Testis (tissue), 2 donors: ENCODE measurements at regions not wholly inside any gene's neighbourhood (a gene's known extent, or its start where the extent isn't known, plus 50 kb on each side); places are given as distances from the start of the nearest gene placed in this dataset.

Source experiments
- DNase-seq: peaks from one replicate; pipeline ENCODE4 v3.0.0-alpha.2; 2019
- H3K27ac ChIP-seq, 2 donors: fragments of 200-600 bp; sonication (generic); one replicate each; pipeline ENCODE4 v1.5.1; 2019
- H3K27me3 ChIP-seq: fragments of 200-600 bp; sonication (generic); one replicate; pipeline ENCODE4 v1.5.1; 2019
- H3K36me3 ChIP-seq: fragments of 200-600 bp; sonication (generic); one replicate; pipeline ENCODE4 v1.5.1; 2017; ENCODE audit warnings: low read depth; ENCODE audit errors: missing control alignments
- H3K4me1 ChIP-seq: fragments of 200-600 bp; sonication (generic); one replicate; pipeline ENCODE4 v1.5.1; 2019
- H3K4me3 ChIP-seq, 2 donors: fragments of 200-600 bp; sonication (generic); one replicate each; pipeline ENCODE4 v1.5.1; 2017 to 2019
- H3K9me3 ChIP-seq: fragments of 200-600 bp; sonication (generic); one replicate; pipeline ENCODE4 v1.5.1; 2017
- POLR2A ChIP-seq: fragments of 450-650 bp; IDR thresholded peaks from one replicate; pipeline ENCODE4 v1.6.1; 2017; ENCODE audit warnings: antibody characterized with exemption, mild to moderate bottlenecking, moderate library complexity
- WGBS, 2 donors: methylation state at CpG; one replicate each; pipeline ENCODE4 v1.1.5; 2018; 5-methylcytosine and 5-hydroxymethylcytosine counted together
- intact Hi-C: fragments of 100-400 bp; cut with DNase I; formaldehyde crosslinking; loops from one replicate; pipeline ENCODE4 v1.15.1; 2023; ENCODE audit warnings: low total_unique reads
- TF ChIP-seq, protein P1 (sequence below), 3 experiments: fragments of 450-650 bp in 2 of 3; fragments of 200-600 bp in 1 of 3; sonication (generic) in 1 of 3; IDR thresholded peaks; one replicate each; pipeline ENCODE4 v1.5.1; 2016 to 2019; ENCODE audit warnings: antibody characterized with exemption in 3 of 3, mild to moderate bottlenecking in 2 of 3, moderate library complexity in 1 of 3

GRCh38 chr6:142566628-142567396 is 265.0 kb downstream of the ADGRG6 start:
- 46 to 47% methylated on average over 10 of the region's 10 CpGs for WGBS, 2 donors
- Histone ChIP-seq H3K9me3 (no peaks in the 10 kb centered on the region), H3K36me3 (no peaks in the 10 kb centered on the region), H3K4me1 (no peaks in the 10 kb centered on the region), H3K27me3 (no peaks in the 10 kb centered on the region), H3K4me3 (no peak overlapping the region), H3K27ac (no peak overlapping the region)
- peak; percentile 80 for DNase-seq
- TF ChIP-seq, protein P1, sequence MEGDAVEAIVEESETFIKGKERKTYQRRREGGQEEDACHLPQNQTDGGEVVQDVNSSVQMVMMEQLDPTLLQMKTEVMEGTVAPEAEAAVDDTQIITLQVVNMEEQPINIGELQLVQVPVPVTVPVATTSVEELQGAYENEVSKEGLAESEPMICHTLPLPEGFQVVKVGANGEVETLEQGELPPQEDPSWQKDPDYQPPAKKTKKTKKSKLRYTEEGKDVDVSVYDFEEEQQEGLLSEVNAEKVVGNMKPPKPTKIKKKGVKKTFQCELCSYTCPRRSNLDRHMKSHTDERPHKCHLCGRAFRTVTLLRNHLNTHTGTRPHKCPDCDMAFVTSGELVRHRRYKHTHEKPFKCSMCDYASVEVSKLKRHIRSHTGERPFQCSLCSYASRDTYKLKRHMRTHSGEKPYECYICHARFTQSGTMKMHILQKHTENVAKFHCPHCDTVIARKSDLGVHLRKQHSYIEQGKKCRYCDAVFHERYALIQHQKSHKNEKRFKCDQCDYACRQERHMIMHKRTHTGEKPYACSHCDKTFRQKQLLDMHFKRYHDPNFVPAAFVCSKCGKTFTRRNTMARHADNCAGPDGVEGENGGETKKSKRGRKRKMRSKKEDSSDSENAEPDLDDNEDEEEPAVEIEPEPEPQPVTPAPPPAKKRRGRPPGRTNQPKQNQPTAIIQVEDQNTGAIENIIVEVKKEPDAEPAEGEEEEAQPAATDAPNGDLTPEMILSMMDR (IDR thresholded peaks at IDR 0.05): peak; percentile 61 to 88 (median 80)
- TF ChIP-seq POLR2A: no peak
- intact Hi-C loops: no loop called here

- no peak for DNase-seq
- no peak overlapping the region for H3K4me3 ChIP-seq
- intact Hi-C loops: no loop called here
- H3K4me1 ChIP-seq: no peaks in the 10 kb centered on the region
- no peak overlapping the region for H3K27ac ChIP-seq
- H3K27me3 ChIP-seq: no peaks in the 10 kb centered on the region
- no peaks in the 10 kb centered on the region for H3K36me3 ChIP-seq
- no peaks in the 10 kb centered on the region for H3K9me3 ChIP-seq
- TF ChIP-seq, protein P1 (IDR thresholded peaks at IDR 0.05): no peak
- TF ChIP-seq POLR2A: no peak
- 43 to 50% methylated on average over 3 of the region's 3 CpGs for WGBS, 2 donors
Measured at GRCh38 chr6:142567461-142567860, 265.7 kb downstream of the ADGRG6 start.

DNA sequence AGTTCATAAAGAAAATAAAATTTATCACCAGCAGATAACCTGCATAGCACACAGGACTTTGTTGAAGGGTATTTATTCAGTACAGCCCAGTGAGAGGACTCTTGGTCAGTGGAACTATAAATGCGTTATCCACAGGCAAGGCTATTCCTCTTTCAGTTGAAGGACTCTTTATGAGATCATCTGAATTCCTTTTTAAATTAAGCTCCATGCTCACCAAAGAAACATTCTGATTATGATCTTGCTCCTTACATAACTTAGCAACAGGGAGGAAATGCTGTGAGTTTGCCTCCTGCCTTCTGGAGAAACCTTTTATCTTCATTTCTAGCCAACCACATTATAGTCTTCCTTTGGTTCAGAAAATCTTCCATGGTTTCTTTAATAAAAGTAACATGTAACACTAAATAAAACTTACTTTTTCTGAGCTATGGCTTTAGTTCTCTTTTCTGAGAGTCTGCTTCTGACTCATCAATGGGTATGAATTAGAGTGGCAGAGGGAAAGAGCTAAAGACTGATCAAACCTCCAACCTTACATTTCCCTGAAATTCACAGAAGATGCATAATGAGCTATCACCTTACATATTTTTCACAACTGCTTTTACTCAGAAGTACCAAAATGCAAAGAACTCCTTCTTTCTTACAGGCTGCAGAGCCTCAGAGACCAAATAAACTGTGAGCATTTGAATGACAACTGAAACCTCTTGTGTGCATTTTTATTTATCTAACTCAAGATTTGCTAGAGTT is 267.2 kb downstream of the ADGRG6 start:
- intact Hi-C loops: no loop called here
- H3K27ac ChIP-seq: no peak overlapping the region
- 63 to 93% methylated on average over 1 of the region's 1 CpG for WGBS, 2 donors

GRCh38 chr6:142569676-142570075 is 267.9 kb downstream of the ADGRG6 start:
- Histone ChIP-seq H3K4me1 (no peaks in the 10 kb centered on the region), H3K4me3 (no peak overlapping the region), H3K9me3 (no peaks in the 10 kb centered on the region), H3K27ac (no peak overlapping the region), H3K36me3 (no peaks in the 10 kb centered on the region), H3K27me3 (no peaks in the 10 kb centered on the region)
- WGBS, 2 donors: 38 to 41% methylated on average over 1 of the region's 1 CpG
- intact Hi-C loops: no loop called here
- no peak for TF ChIP-seq POLR2A
- TF ChIP-seq, protein P1 (IDR thresholded peaks at IDR 0.05): no peak
- no peak for DNase-seq

More for the DNA sequence above, 267.2 kb downstream of the ADGRG6 start:
- Histone ChIP-seq H3K4me1 (no peaks in the 10 kb centered on the region), H3K27me3 (no peaks in the 10 kb centered on the region), H3K9me3 (no peaks in the 10 kb centered on the region), H3K4me3 (no peak overlapping the region), H3K36me3 (no peaks in the 10 kb centered on the region)
- TF ChIP-seq POLR2A: no peak
- TF ChIP-seq, protein P1 (IDR thresholded peaks at IDR 0.05): no peak
- DNase-seq: no peak
